GM21825 (cell line): ENCODE measurements at regions not wholly inside any gene's neighbourhood (a gene's known extent, or its start where the extent isn't known, plus 50 kb on each side); places are given as distances from the start of the nearest gene placed in this dataset.
"Not testable (repeated sequence)": the region's sequence is repeated elsewhere in the genome, so short reads cannot be mapped to it uniquely, and the experiment has no call there.

ENCODE experiments used
- ATAC-seq: cut with Tn5 transposase; IDR thresholded peaks from one replicate; pipeline ENCODE4 v1.9.1; 2021; ENCODE audit warnings: mild to moderate bottlenecking, moderate library complexity; ENCODE audit not compliant: unreplicated experiment

DNA sequence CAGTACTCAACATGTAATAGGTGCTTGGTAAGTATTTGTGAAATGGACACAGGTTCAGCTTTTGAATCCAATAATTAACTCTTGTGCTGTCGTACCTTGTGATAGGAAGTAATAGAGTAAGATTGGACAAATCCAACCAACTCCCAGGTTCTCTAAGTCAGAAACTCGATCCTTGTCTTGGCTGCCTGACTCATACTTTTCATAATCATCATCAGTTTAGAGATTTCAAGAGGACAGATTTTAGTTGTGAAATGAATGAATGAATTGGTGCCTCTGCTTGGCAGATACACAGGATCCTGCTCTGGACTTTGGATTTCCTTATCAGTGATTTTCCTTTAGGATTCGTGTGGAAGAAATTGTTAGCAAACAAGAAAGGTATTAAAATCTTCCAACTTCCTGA, 1145.2 kb downstream of the AACS start:
- no peak for ATAC-seq

DNA sequence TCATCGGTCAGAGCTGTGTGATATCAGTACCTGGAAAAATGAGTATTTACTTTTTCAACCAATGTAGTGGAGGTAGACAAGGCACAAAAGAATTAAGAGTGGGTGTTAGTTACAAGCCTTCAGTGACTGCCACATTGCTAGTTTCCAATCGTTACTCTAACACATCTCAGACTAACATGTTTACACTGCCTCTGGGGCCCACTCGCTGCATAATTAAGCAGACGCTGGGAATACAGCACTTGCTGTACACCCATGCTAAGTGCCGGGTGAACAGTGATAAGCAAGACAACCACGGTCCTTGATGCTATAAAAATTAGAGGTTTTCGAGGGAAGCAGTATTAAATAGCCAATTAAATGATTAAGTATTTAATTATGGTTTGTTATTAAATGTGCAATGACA, 1147.6 kb downstream of the AACS start:
- no peak for ATAC-seq

DNA sequence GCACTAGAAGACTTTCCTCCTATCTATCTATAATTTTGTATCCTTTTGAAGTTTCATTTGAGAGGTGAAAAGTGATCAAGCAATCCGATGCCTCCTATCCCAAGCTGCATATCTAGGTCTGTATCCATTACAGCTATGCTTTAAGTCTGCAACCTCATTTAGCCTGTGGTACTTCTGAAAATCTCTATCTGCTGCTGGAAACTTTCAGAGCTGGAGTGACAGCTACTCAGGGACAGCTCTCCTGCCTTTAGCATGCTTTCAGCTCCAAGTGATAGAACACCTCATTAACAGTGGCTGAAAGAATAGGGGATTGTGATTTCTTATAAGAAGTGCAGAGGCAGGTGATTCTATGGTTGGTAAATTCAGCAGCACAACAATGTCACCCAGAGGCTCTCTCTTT, 1153.5 kb downstream of the AACS start:
- no peak for ATAC-seq

DNA sequence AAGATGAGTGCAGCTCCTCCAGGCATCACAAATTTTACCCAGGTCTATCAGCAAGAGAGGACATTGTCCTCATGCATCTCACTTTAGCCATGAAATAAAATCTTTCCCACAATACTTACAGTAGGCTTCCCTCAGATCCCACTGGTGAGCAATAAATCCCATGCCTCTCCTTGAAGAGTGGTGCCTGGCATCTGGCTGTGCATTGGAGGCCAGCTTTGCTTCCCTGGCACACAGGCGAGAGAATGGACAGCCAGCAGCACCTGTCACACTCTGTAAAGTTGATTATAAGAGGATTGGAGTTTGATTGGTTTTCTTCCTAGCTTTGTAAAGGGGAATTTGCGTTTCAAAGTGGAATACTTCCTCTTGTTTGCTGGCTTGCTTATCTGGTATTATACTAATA, 1153.9 kb downstream of the AACS start:
- no peak for ATAC-seq

DNA sequence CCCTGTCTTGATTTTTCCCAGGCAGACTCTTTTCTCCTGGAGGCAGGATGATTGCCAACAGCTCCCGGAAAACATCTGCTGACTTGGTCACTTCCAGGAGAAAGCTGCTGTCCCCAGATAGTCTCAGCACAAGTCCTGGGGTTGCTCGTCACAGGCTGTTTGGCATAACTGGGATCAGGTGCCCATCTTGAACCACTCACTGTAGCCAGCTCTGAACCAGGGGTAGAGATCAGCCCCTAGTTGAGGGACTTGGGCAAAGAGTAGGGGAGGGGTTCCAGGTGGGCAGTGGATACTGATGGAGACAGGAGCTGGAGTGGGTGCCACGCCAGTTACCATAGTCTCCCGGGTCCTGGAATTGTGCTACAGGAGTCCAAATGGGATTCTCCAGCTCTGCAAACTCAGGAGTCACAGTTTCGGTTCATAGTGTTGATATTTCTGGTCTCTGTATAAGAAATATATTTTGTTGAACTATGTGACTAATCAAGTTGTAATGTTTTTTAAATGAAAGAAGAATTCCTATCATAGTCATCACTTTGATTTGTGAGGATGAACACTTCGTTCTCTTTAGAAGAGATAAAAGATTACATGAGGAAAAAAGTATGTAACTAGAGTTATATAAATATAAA, 1154.5 kb downstream of the AACS start:
- no peak for ATAC-seq

DNA sequence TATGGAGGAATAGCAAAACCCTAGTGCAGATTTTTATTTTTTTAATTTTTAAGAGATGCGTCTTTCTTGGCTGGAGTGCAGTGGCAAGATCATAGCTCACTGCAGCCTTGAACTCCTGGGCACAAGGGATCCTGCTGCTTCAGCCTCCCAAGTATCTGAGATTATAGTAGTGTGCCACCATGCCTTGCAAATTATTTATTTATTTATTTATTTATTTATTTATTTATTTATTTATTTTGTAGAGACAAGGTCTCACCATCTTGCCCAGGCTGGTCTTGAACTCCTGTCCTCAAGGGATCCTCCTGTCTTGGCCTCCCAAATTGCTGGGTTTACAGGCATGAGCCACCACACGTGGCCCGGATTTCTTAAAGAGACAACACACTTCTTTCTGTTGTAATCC, 1158.8 kb downstream of the AACS start:
- no peak for ATAC-seq

DNA sequence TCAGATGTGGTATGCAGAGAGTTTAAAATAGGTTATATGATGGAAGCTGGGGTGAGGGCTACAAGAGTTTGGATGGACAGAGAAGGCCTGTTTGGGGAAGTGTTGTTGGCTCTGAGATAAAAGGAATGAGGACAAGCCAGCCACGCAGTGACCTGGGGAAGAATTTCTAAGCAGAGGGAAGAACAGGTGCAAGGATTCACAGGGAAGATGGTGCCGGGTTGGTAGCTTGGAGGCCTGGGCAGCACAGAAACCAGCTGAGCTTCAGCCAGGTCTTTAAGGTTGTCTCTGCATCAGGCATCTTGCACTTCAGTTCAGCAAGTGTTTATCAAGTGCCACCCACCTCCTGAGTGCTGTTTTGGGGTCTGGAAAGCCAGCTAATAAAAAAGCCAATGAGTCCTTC, 1163.7 kb downstream of the AACS start:
- no peak for ATAC-seq

DNA sequence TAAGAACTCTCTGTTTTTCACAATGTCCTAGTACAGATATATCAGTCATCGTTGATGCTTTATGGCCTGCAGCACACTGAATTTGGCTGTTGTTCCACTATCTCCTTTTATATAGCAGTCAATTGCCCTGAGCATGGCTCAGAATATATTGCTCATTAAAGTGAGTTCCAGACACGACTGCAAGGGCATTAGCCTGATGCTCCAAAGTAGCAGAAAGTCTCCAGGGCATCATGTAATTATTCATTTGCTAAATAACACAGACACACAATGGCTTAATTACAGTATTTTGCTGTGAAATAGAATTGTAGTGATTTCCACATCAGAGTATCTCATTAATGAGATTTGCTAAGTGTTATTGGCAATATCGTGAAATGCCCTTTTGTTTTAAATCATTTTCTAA, 1167.5 kb downstream of the AACS start:
- ATAC-seq = no peak

DNA sequence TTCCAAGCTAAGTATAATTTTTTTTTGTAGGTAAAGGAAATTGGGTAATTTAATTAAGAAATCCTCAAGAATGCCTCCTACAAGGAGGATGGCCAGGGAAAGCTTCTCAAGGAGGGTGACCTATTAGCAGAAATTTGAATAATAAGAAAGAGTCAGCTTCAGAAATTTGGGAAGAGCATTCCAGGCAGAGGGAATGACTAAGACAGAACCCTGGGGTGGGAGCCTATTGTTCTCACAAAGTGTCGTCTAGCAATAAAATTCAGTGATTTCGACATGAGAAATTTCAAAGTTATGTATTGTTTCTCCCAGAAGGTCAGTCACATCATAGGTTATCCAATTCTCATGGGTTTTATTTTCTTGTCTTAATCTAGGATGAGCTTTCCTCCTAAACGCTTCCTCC, 1168.4 kb downstream of the AACS start:
- ATAC-seq = no peak

DNA sequence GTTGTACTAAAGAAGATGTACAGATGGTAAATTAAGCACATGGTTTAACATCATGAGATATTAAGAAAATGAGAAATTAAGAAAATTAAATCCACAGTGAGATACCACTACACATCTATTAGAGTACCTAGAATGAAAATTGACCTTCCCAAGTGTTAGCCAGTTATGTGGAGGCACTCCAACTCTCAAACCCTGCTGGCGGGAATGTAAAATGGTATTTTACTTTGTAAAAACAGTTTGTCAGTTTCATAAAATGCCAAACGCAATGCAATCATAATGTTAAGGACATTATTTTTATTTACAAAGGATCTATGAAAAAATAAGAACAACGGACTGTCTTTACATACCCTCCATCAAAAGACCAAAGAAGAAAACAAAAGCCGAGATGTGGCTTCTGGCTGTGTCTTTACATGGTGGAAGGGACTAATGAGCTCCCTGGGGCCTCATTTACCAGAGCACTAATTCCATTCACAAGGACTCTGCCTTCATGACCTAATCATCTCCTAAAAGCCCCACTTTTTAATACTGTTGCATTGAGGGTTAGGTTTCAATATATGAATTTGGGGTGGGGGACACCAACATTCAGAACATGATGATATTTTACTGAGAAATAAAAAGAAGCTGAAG, 1178.7 kb downstream of the AACS start:
- ATAC-seq = no peak

DNA sequence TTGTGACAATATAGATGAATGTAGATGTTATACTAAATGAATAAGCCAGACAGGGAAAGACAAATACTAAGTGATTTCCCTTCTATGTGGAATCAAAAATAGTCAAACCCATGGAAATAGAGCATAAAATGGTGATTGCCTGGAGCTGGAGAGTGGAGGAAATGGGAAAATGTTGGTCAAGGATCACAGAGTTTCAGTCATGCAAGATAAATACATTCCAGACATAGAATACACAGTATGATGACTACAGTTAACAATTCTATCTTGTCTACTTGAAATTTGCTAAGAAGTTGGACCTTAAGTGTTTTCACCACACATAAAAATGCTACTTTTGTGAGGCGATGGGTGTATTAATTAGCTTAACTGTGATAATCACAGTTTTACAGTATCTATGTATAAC, 1182.7 kb downstream of the AACS start:
- no peak for ATAC-seq

DNA sequence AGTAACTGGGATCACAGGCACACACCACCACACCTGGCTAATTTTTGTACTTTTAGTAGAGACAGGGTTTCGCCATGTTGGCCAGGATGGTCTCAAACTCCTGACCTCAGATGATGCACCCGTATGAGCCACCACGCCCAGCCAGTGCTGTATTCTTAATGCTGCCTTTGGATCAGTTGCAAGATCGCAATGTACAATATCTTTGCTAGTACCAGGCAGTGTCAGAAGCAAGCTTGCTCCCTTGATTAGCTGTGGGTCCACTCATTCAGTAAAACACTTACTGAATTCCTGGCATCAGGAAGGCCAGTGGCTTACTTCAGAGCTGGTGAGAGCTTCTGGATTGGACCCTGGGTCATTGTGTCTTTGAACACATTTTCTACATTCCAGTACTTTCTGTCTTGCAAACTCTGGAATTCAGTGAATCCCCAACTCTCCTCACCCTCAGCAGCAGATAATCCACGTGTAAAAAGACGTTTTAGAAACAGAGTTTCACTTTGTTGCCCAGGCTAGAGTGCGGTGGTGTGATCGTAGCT, 1183.7 kb downstream of the AACS start:
- ATAC-seq = no peak

DNA sequence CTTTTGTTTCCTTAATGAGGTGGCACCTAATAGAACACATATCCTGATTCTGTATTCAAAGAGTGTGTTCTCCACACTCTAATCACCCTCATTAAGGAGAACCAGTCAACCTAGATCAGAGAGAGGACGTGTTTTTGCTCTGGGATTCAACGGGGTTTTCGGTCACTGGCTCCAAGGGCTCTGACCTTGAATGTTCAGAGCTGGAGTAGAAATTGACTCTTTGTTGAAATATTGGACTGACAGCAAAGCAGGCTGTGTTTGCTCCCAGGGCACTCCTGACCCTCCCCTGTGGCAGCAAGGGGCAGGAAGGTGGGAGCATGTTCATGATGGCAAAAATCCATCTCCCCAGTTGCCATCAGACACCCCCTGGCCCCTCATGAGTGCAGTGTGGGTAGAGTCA, 1193.0 kb downstream of the AACS start:
- ATAC-seq = no peak

DNA sequence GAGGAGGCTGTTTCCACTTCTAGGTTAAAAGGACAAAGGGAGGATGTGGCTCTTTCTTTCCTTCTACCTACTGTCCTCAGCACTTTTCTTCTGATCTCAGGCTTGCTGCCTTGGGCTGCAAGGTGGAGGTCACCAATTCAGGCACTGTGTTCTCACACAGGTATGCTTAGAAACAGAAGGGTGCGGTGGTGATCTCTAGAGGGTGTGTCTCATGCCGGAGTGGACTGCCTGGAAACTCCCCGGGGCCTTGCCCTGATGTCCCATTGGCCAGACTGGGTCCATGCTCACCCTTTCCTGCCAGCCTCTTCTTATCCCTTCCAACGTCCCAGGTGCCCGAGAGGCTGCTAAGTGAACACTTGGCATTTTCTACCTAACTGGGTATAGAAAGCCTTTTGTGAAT, 1197.6 kb downstream of the AACS start:
- ATAC-seq = no peak

DNA sequence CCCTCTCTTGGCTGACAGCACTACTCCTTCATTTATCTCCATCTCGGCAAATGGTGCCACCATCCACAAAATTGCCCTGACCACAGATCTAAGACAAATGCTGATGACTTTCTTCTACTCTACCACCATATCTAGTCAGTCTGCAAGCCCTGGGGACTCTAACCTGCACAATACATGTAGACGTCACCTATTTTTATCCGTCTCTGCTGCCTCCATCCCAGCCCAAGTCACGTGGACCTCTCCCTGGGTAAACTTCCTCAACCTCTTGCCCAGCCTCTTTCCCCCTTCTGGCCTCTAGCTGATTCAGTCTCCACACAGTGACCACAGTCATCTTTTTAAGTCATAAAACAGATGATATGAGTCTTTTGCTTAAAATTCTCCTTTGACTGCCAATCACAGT, 1203.0 kb downstream of the AACS start:
- no peak for ATAC-seq

DNA sequence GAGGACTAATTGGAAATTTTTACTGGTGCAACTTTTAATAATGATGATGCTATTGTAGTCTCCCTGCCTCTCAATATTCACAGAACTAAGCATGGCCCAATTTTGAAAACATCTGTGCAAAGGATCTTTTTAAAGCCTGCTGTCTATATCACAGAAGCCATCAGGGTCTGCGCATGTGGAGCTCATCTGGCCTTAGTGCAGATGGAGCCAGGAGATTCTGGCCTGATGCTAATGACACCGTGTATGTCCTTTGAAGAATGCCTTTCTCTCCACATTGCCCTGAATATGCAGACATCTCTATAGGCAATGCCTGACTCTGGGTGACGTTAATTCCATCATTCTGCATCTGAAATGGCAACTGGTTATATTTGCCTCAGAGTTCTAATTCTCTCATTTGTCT, 1205.9 kb downstream of the AACS start:
- ATAC-seq = no peak

DNA sequence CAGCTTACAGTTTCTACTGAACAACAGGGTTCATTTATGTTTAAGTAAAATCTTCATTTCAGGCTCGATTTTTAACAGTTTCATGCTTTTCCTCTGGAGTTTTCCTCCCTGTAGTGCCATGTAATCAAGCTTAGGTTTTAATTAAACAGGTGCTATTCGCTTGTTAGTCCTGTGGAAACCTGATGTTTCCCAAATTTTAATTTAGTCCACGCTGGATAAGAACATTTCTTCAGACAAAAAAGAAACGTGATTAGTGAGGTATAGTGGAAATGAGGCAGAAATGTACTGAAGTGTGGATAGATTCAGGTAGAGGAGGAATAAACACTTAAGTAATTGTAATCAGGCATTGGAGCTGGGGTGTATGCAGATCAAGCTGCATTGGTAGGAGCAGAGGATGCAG, 1217.5 kb downstream of the AACS start:
- ATAC-seq = no peak

DNA sequence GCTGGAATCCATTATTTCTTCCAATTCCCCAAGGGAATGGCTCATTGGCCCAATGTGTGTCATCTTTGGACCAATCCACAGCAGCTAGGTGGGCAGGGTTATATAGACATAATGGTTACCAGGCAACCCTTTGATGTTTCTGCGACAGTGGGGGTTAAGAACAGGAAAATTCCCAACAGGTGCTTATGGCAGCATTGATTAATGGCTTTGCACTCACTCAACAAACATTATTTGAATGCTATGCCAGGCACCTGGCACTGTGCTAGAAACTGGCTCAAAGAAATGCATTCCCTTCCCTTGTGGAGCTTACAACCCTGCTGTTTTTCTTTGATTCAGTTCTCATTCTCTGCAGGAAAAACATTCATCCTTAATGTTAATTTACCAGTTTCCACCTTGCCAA, 1221.0 kb downstream of the AACS start:
- no peak for ATAC-seq

DNA sequence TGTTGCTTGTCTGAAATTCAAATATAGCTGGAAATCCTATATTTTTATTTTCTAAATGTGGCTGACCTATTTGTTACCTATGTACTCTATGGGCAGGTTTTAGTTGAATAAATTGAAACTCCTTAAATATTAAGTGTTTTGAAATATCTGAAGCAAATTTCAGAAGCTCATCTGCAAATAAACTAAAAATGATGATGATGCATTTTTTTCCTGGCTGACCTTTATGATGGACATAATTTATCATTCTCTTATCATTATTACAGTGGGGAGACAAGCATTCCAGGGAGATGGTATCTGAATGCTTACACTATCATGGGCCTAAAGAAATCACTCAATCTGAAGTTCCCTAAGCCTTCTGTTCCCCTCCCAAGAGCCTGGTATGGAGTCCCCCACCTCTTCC, 1225.2 kb downstream of the AACS start:
- no peak for ATAC-seq

DNA sequence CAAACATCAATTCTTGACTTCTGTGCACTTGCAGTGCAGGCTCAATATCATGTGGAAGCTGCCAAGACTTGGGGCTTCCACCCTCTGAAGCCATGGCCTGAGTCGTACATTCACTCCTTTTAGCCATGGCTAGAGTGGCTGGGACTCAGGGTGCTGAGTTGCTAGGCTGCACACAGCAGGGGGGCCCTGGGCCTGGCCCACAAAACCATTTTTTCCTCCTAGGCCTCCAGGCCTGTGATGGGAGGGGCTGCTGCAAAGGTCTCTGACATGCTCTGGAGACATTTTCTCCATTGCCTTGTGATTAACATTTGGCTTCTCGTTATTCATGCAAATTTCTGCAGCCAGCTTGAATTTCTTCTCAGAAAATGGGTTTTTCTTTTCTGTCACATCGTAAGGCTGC, 1226.8 kb downstream of the AACS start:
- not testable (repeated sequence) for ATAC-seq

DNA sequence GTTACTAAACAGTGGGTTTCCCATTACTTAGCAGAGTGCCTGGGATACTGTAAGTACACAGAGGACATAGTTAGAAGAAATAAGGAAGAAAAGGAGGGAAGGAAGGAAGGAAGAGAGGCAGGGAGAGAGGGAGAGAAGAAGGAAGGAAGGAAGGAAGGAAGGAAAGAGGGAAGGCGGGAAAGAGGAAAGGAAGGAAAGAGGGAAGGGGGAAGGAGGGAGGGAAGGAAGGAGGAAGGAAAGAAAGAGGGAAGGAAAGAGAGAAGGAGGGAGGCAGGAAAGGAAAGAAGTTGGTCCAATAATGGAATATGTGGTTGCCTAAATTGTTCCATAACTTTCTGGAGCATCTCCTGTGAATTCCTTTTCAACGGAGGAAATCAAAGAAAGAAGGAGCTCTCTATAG, 1230.4 kb downstream of the AACS start:
- ATAC-seq = no peak

DNA sequence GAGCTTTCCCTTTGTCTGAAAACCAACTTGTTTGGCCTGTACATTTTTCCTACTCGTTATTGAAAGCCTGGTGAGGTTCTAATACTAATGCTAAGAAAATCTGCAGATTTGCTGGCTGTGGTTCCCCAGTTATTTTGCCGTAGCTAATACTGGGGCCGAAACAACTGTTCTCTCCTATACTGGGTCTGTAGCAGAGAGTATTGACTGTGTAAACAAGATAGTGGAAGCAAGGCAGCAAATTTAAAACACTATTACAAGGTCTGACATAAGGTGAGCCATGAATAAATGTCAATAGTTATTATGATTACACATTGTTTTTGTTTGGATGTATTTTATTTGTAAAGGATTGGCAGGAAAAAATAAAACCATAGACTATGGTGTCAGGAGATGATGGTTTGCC, 1244.0 kb downstream of the AACS start:
- ATAC-seq = no peak

DNA sequence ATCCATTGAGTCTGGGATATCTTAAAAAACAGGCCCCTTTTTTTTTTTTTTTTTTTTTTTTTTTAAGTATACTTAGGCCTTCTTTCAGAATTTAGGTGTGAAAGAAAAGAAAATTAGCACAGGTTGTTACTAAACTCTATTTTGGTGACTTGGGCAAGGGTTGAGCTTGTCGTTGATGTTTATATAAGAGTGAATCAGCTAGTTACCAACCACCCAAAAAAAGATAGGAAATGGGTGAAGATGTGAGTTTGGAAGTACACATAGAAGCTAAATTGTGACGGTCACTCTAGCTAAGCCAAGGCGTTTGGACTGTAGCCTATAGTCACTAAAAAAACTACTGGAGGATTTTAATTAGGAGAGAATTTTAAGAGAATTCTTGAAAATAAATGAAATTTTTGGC, 1247.2 kb downstream of the AACS start:
- ATAC-seq = no peak
